ENCODE measurements at regions not wholly inside any gene's neighbourhood (a gene's known extent, or its start where the extent isn't known, plus 50 kb on each side); places are given as distances from the start of the nearest gene placed in this dataset.

- 87 to 95% methylated on average over 9 of the region's 9 CpGs for WGBS, 2 donors
- H3K4me3 ChIP-seq (ENCODE audit: low read depth, poor library complexity, severe bottlenecking), result no peak overlapping the region
- no peak for DNase-seq (ENCODE audit: low spot score in 2 of 2)
- intact Hi-C loops (cut with DNase I; ENCODE audit: low total_unique reads), result no loop called here
- no peak for TF ChIP-seq CTCF (IDR thresholded peaks at IDR 0.05)
- no peak for TF ChIP-seq POLR2A (IDR thresholded peaks at IDR 0.05)
Measured at GRCh38 chr1:87757676-87758075, 429.0 kb downstream of the LMO4 start.

- TF ChIP-seq CTCF (IDR thresholded peaks at IDR 0.05) (no peak), POLR2A (IDR thresholded peaks at IDR 0.05) (no peak)
- no peak overlapping the region for H3K4me3 ChIP-seq (ENCODE audit: low read depth, poor library complexity, severe bottlenecking)
- intact Hi-C loops (cut with DNase I; ENCODE audit: low total_unique reads), result no loop called here
- no peak for DNase-seq (ENCODE audit: low spot score in 2 of 2)
- WGBS, 2 donors, result 24 to 27% methylated on average over 4 of the region's 4 CpGs
Measured at GRCh38 chr1:87759421-87760087, 430.9 kb downstream of the LMO4 start.

GRCh38 chr1:87760155-87760554 lies 431.5 kb downstream of the LMO4 start:
- DNase-seq (ENCODE audit: low spot score in 2 of 2), result no peak
- 64 to 70% methylated on average over 2 of the region's 2 CpGs for WGBS, 2 donors
- H3K4me3 ChIP-seq (ENCODE audit: low read depth, poor library complexity, severe bottlenecking), result no peak overlapping the region
- TF ChIP-seq CTCF (IDR thresholded peaks at IDR 0.05) (no peak), POLR2A (IDR thresholded peaks at IDR 0.05) (no peak)
- intact Hi-C loops (cut with DNase I; ENCODE audit: low total_unique reads), result no loop called here

GRCh38 chr1:87760654-87761053 lies 432.0 kb downstream of the LMO4 start:
- intact Hi-C loops (cut with DNase I; ENCODE audit: low total_unique reads), result no loop called here
- no peak overlapping the region for H3K4me3 ChIP-seq (ENCODE audit: low read depth, poor library complexity, severe bottlenecking)
- no peak for TF ChIP-seq CTCF (IDR thresholded peaks at IDR 0.05)
- TF ChIP-seq POLR2A (IDR thresholded peaks at IDR 0.05), result no peak
- 88 to 95% methylated on average over 1 of the region's 1 CpG for WGBS, 2 donors
- DNase-seq (ENCODE audit: low spot score in 2 of 2), result no peak

- H3K4me3 ChIP-seq (ENCODE audit: low read depth, poor library complexity, severe bottlenecking), result no peak overlapping the region
- intact Hi-C loops (cut with DNase I; ENCODE audit: low total_unique reads), result no loop called here
- no peak for TF ChIP-seq CTCF (IDR thresholded peaks at IDR 0.05)
- TF ChIP-seq POLR2A (IDR thresholded peaks at IDR 0.05), result no peak
- no peak for DNase-seq (ENCODE audit: low spot score in 2 of 2)
- 58 to 71% methylated on average over 1 of the region's 1 CpG for WGBS, 2 donors
Measured at GRCh38 chr1:87763483-87763882, 434.8 kb downstream of the LMO4 start.

Data from lower leg skin (tissue), 4 donors.